Activated CD8-positive, alpha-beta memory T cell treated with anti-CD3 and anti-CD28 coated beads, Interleukin-2, amount 50 U/mL, for 48 hours (primary cell): ENCODE measurements at regions not wholly inside any gene's neighbourhood (a gene's known extent, or its start where the extent isn't known, plus 50 kb on each side); places are given as distances from the start of the nearest gene placed in this dataset.
"Not testable (repeated sequence)": the region's sequence is repeated elsewhere in the genome, so short reads cannot be mapped to it uniquely, and the experiment has no call there.

ENCODE experiments used
- DNase-seq: peaks from one replicate; pipeline ENCODE4 v3.0.0-alpha.2; 2020

GRCh38 chr2:192645811-192646598, 451.3 kb upstream of the TMEFF2 start:
- no peak for DNase-seq

GRCh38 chr2:192634557-192634956, 439.8 kb upstream of the TMEFF2 start:
- no peak for DNase-seq

- DNase-seq = no peak
Observed at GRCh38 chr2:192628017-192628416, 433.3 kb upstream of the TMEFF2 start.

- DNase-seq = no peak
Observed at GRCh38 chr2:192615105-192615504, 420.4 kb upstream of the TMEFF2 start.

GRCh38 chr2:192604295-192604694, 409.6 kb upstream of the TMEFF2 start:
- DNase-seq = no peak

GRCh38 chr2:192598649-192599048, 403.9 kb upstream of the TMEFF2 start:
- not testable (repeated sequence) for DNase-seq

GRCh38 chr2:192593561-192593960, 398.8 kb upstream of the TMEFF2 start:
- no peak for DNase-seq

- DNase-seq = no peak
Observed at GRCh38 chr2:192591617-192592016, 396.9 kb upstream of the TMEFF2 start.

- no peak for DNase-seq
Observed at GRCh38 chr2:192585418-192585817, 390.7 kb upstream of the TMEFF2 start.

- no peak for DNase-seq
Observed at GRCh38 chr2:192584976-192585375, 390.2 kb upstream of the TMEFF2 start.

GRCh38 chr2:192579965-192580700, 385.4 kb upstream of the TMEFF2 start:
- DNase-seq = no peak

GRCh38 chr2:192578780-192579179, 384.0 kb upstream of the TMEFF2 start:
- DNase-seq = no peak

GRCh38 chr2:192577706-192578105, 383.0 kb upstream of the TMEFF2 start:
- no peak for DNase-seq

GRCh38 chr2:192574552-192574951, 379.8 kb upstream of the TMEFF2 start:
- no peak for DNase-seq

GRCh38 chr2:192571636-192572035, 376.9 kb upstream of the TMEFF2 start:
- no peak for DNase-seq

GRCh38 chr2:192570788-192571187, 376.1 kb upstream of the TMEFF2 start:
- DNase-seq = no peak

- DNase-seq = no peak
Observed at GRCh38 chr2:192566863-192567262, 372.1 kb upstream of the TMEFF2 start.

- no peak for DNase-seq
Observed at GRCh38 chr2:192560326-192560725, 365.6 kb upstream of the TMEFF2 start.

- no peak for DNase-seq
Observed at GRCh38 chr2:192559587-192559986, 364.9 kb upstream of the TMEFF2 start.

- no peak for DNase-seq
Observed at GRCh38 chr2:192558637-192559036, 363.9 kb upstream of the TMEFF2 start.

GRCh38 chr2:192555740-192556139, 361.0 kb upstream of the TMEFF2 start:
- no peak for DNase-seq

- DNase-seq = no peak
Observed at GRCh38 chr2:192551760-192552159, 357.0 kb upstream of the TMEFF2 start.

GRCh38 chr2:192546565-192546964, 351.8 kb upstream of the TMEFF2 start:
- no peak for DNase-seq

GRCh38 chr2:192544371-192544955, 349.7 kb upstream of the TMEFF2 start:
- no peak for DNase-seq
